Central memory CD8-positive, alpha-beta T cell (primary cell): ENCODE measurements at regions not wholly inside any gene's neighbourhood (a gene's known extent, or its start where the extent isn't known, plus 50 kb on each side); places are given as distances from the start of the nearest gene placed in this dataset.

Experiments used
- ATAC-seq: fragments of 150-1000 bp; cut with Tn5 transposase; replicated peaks from 2 replicates; pipeline ENCODE4 v1.10.0; 2022; ENCODE audit warnings: mild to moderate bottlenecking, moderate FRiP score, moderate number of reproducible peaks; ENCODE audit not compliant: poor library complexity, severe bottlenecking; ENCODE audit errors: extremely low read depth
- DNase-seq, 2 donors: peaks; one replicate each; pipeline ENCODE4 v3.0.0; 2021; ENCODE audit warnings: low spot score in 2 of 2
- H3K27ac Mint-ChIP-seq: one replicate; pipeline ENCODE4 v1.8.0; 2022; ENCODE audit warnings: low read depth, mild to moderate bottlenecking, moderate library complexity, mixed read lengths
- H3K27me3 Mint-ChIP-seq: one replicate; pipeline ENCODE4 v1.8.0; 2022; ENCODE audit warnings: mixed read lengths
- H3K36me3 Mint-ChIP-seq: one replicate; pipeline ENCODE4 v1.8.0; 2022; ENCODE audit warnings: mild to moderate bottlenecking, moderate library complexity, mixed read lengths; ENCODE audit not compliant: insufficient read depth
- H3K4me1 Mint-ChIP-seq: one replicate; pipeline ENCODE4 v1.8.0; 2022; ENCODE audit warnings: mixed read lengths
- H3K4me3 Mint-ChIP-seq: one replicate; pipeline ENCODE4 v1.8.0; 2022; ENCODE audit warnings: mild to moderate bottlenecking, moderate library complexity, mixed read lengths
- H3K9me3 Mint-ChIP-seq: one replicate; pipeline ENCODE4 v1.8.0; 2022; ENCODE audit warnings: mixed read lengths

- DNase-seq, result no peak
- Mint-ChIP-seq H3K9me3 (peaks cover 20% of the 10 kb centered on the region), H3K27me3 (no peaks in the 10 kb centered on the region), H3K27ac (no peak overlapping the region), H3K4me3 (no peak overlapping the region), H3K4me1 (no peaks in the 10 kb centered on the region), H3K36me3 (no peaks in the 10 kb centered on the region)
- ATAC-seq, result no peak
Measured at GRCh38 chr12:84375449-84376170, 537.0 kb downstream of the SLC6A15 start.

DNA sequence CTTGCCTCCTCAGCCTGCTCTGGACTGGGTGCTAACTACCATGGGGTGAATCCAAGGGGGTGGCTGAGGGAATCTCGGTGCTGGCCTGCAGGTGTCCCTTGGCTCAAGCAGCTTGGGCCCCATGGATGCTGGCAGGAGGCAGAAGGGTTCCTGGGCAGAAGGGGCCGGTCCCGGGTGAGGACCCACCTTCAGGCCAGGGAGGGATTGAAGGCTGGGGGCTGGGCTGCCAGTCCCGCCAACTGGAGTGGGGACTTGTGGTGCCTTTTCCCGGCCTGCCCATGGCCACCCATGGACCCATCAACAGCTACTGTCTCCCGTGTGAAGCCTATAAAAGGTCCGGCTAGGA is 550.1 kb downstream of the SLC6A15 start:
- DNase-seq (no peak), ATAC-seq (no peak)
- H3K4me1 Mint-ChIP-seq, result no peaks in the 10 kb centered on the region
- H3K27me3 Mint-ChIP-seq, result no peaks in the 10 kb centered on the region
- H3K27ac Mint-ChIP-seq, result no peak overlapping the region
- H3K9me3 Mint-ChIP-seq, result no peaks in the 10 kb centered on the region
- no peak overlapping the region for H3K4me3 Mint-ChIP-seq
- H3K36me3 Mint-ChIP-seq, result no peaks in the 10 kb centered on the region

DNA sequence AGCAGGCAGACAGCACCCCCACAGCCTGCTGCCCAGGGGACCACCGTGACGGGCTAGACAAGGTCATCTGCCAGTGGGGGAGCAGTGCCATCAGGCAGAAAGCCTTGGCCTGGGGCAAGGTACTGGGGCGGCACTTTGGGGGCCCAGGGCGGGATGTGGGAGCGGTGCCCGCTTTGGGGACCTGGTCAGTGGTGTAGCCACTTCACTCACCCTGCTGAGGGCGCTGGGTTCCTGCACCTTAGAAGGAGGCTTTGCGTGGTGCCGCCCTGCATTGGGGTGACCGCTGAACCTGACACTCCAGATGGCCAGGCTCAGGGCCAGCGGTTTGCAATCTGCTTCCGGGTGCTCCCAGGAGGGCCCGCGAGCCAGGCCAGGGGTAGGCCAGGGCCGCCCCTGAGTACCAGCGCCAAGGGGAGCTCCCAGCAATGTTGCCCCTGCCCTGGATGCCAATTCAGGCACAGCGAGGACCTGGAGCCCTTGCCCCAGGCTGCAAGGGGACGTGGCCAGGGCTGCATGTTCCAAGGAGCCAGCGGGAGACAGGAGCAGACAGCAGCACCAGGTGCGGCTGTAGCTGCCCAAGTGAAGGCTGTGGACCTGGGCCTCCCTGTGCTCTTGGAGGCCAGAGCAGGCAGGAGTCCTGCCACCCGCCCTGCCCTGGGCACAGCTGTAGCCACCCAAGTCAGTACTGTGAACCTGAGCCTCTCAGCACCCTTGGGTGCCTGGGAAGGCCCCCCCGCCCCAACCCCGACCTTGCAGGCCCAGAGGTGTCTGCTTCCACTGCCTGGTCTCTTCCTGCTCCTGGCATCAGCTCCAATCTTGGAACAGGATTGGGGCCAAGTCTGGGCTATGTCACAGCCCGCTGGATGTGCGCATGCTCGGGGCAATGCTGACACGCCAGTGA is 550.7 kb downstream of the SLC6A15 start:
- no peaks in the 10 kb centered on the region for H3K36me3 Mint-ChIP-seq
- no peak overlapping the region for H3K27ac Mint-ChIP-seq
- H3K4me3 Mint-ChIP-seq, result no peak overlapping the region
- H3K4me1 Mint-ChIP-seq, result no peaks in the 10 kb centered on the region
- H3K9me3 Mint-ChIP-seq, result no peaks in the 10 kb centered on the region
- no peak for DNase-seq
- no peak for ATAC-seq
- no peaks in the 10 kb centered on the region for H3K27me3 Mint-ChIP-seq

- DNase-seq, result no peak
- H3K27ac Mint-ChIP-seq, result no peak overlapping the region
Measured at GRCh38 chr12:84357314-84357713, 555.3 kb downstream of the SLC6A15 start.

DNA sequence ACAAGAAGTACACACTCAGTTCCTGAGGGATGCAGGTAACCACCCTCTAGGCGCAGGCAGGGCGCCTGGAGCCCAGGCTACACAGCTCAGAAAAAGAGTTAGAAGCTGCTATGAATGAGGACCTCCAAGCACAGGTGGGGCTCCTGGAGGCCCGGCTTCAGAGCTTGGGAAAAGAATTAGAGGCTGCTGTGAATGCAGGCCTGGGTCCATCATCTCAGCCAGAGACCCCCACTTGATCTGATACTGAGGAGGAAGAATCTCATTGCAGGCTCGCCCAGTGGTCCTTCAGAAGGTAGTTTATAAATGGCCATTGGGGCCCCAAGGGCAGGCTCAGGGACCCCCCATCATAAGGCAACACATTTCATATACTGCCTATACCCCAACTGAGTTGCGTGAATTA is 556.4 kb downstream of the SLC6A15 start:
- no peak for ATAC-seq
- no peak overlapping the region for H3K4me3 Mint-ChIP-seq
- no peaks in the 10 kb centered on the region for H3K4me1 Mint-ChIP-seq
- no peak for DNase-seq
- H3K27ac Mint-ChIP-seq, result no peak overlapping the region
- no peaks in the 10 kb centered on the region for H3K36me3 Mint-ChIP-seq
- H3K9me3 Mint-ChIP-seq, result peaks cover 6% of the 10 kb centered on the region
- H3K27me3 Mint-ChIP-seq, result no peaks in the 10 kb centered on the region

More at GRCh38 chr12:84357314-84357713, 555.3 kb downstream of the SLC6A15 start:
- H3K27me3 Mint-ChIP-seq, result no peaks in the 10 kb centered on the region
- H3K4me3 Mint-ChIP-seq, result no peak overlapping the region
- H3K36me3 Mint-ChIP-seq, result no peaks in the 10 kb centered on the region
- ATAC-seq, result no peak
- H3K4me1 Mint-ChIP-seq, result no peaks in the 10 kb centered on the region
- peaks cover 6% of the 10 kb centered on the region for H3K9me3 Mint-ChIP-seq

- Mint-ChIP-seq H3K9me3 (peaks cover 6% of the 10 kb centered on the region), H3K4me1 (no peaks in the 10 kb centered on the region), H3K36me3 (no peaks in the 10 kb centered on the region), H3K4me3 (no peak overlapping the region), H3K27ac (no peak overlapping the region), H3K27me3 (no peaks in the 10 kb centered on the region)
- ATAC-seq (no peak), DNase-seq (no peak)
Measured at GRCh38 chr12:84355561-84355960, 557.0 kb downstream of the SLC6A15 start.

- DNase-seq (no peak), ATAC-seq (no peak)
- Mint-ChIP-seq H3K27ac (no peak overlapping the region), H3K27me3 (no peaks in the 10 kb centered on the region), H3K4me3 (no peak overlapping the region), H3K36me3 (no peaks in the 10 kb centered on the region), H3K4me1 (no peaks in the 10 kb centered on the region), H3K9me3 (peaks cover 8% of the 10 kb centered on the region)
Measured at GRCh38 chr12:84348582-84348981, 564.0 kb downstream of the SLC6A15 start.

DNA sequence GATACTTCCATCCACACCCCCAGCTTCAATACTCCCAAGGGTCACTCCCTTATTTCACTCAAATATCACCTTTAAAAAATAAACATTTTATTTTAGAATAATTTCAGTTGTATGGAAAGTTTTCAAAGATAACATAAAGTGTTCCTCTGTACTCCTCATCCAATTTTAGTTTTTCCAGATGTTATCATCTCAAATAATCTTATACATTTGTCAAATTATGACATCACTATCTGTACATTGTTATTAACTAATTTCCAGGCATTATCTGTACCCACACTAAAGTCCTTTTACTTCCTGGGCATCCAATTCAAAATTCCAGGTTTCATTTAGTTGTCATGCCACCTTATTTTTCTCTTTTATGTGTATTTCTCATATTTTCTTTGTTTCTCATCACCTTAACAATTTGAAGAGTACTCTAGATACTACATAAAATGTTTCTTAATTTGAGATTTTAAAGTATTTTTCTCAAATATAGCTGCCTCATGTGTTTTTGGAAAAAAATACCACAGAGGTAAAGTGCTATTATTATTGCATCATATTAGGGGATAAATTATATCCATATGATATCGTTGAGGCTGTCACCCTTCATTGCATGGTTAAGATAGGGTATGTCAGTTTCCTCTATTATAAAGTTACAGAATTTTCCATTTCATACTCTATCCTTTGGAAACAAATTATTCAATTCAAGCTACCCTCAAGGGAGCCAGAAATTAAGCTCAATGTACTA is 571.0 kb downstream of the SLC6A15 start:
- Mint-ChIP-seq H3K4me1 (no peaks in the 10 kb centered on the region), H3K4me3 (no peak overlapping the region), H3K27me3 (no peaks in the 10 kb centered on the region), H3K36me3 (no peaks in the 10 kb centered on the region), H3K27ac (no peak overlapping the region), H3K9me3 (peaks cover 16% of the 10 kb centered on the region)
- no peak for ATAC-seq
- DNase-seq, result no peak

DNA sequence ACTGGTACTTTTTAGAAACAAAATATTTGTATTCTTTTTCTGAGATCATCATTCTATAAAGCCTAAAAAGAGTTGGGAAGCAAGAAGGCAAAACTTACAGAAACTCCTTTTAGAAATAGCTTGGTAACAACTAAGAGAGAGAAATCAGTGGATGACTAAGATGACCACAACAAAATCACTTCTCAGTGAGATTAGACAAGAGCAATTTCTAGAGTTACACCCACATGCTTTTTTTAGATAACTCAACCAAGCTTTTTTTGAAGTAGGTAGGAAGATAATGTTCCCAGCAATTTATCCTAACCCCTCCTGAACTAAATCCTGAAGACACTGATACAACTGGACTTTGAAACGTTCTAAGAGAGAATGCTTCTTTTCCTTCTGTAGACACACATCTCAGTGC is 576.4 kb downstream of the SLC6A15 start:
- Mint-ChIP-seq H3K36me3 (no peaks in the 10 kb centered on the region), H3K4me1 (no peaks in the 10 kb centered on the region), H3K9me3 (peaks cover 22% of the 10 kb centered on the region), H3K27ac (no peak overlapping the region), H3K4me3 (no peak overlapping the region), H3K27me3 (no peaks in the 10 kb centered on the region)
- ATAC-seq, result no peak
- DNase-seq, result no peak

- Mint-ChIP-seq H3K4me1 (no peaks in the 10 kb centered on the region), H3K36me3 (no peaks in the 10 kb centered on the region), H3K9me3 (peaks cover 3% of the 10 kb centered on the region), H3K27me3 (no peaks in the 10 kb centered on the region), H3K4me3 (no peak overlapping the region), H3K27ac (no peak overlapping the region)
- no peak for ATAC-seq
- no peak for DNase-seq
Measured at GRCh38 chr12:84329938-84330337, 582.7 kb downstream of the SLC6A15 start.

DNA sequence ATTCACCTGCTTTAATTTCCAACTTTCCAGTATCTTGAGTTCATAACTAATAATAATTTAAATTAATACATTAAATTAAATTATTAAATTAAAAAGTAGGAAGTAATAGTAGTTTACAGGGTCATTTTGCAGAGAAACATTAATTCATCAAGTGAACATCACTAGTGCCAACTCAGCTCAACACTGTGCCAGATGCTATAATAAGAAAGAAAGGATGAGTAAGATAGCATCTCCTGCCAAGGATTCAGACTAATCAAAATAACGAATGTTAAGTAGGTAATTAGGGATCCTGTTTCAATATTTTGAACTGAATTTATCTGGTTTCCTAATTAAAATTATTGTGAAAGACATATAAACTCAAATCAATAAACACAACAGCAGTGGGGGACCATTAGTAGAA is 596.7 kb downstream of the SLC6A15 start:
- ATAC-seq (no peak), DNase-seq (no peak)
- H3K4me1 Mint-ChIP-seq, result no peaks in the 10 kb centered on the region
- no peaks in the 10 kb centered on the region for H3K27me3 Mint-ChIP-seq
- no peak overlapping the region for H3K27ac Mint-ChIP-seq
- no peaks in the 10 kb centered on the region for H3K36me3 Mint-ChIP-seq
- H3K9me3 Mint-ChIP-seq, result peaks cover 15% of the 10 kb centered on the region
- no peak overlapping the region for H3K4me3 Mint-ChIP-seq

DNA sequence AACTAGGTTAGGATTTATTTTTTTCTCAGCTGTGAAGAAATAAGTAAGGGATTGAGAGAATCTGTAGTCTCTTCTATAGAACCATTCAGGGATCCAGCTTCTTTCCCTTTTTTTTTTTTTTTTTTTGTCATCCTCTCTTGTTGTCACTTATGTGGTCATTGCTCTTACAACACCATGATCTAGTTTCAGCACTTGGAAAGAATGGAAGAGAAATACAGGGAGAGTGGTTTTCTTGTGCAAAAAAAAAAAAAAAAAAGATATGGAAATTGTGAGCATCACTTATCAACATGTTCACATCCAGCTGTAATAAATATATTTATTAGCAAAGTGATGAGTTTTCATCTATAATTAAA is 599.3 kb downstream of the SLC6A15 start:
- Mint-ChIP-seq H3K27me3 (no peaks in the 10 kb centered on the region), H3K27ac (no peak overlapping the region), H3K36me3 (no peaks in the 10 kb centered on the region), H3K4me3 (no peak overlapping the region), H3K9me3 (peaks cover 15% of the 10 kb centered on the region), H3K4me1 (no peaks in the 10 kb centered on the region)
- ATAC-seq, result no peak
- DNase-seq, result no peak

GRCh38 chr12:84308211-84308610 is 604.4 kb downstream of the SLC6A15 start:
- ATAC-seq (no peak), DNase-seq (no peak)
- peaks cover 36% of the 10 kb centered on the region for H3K9me3 Mint-ChIP-seq
- H3K4me3 Mint-ChIP-seq, result no peak overlapping the region
- H3K36me3 Mint-ChIP-seq, result no peaks in the 10 kb centered on the region
- H3K4me1 Mint-ChIP-seq, result no peaks in the 10 kb centered on the region
- H3K27ac Mint-ChIP-seq, result no peak overlapping the region
- H3K27me3 Mint-ChIP-seq, result no peaks in the 10 kb centered on the region
